ENCODE measurements at regions not wholly inside any gene's neighbourhood (a gene's known extent, or its start where the extent isn't known, plus 50 kb on each side); places are given as distances from the start of the nearest gene placed in this dataset.

DNA sequence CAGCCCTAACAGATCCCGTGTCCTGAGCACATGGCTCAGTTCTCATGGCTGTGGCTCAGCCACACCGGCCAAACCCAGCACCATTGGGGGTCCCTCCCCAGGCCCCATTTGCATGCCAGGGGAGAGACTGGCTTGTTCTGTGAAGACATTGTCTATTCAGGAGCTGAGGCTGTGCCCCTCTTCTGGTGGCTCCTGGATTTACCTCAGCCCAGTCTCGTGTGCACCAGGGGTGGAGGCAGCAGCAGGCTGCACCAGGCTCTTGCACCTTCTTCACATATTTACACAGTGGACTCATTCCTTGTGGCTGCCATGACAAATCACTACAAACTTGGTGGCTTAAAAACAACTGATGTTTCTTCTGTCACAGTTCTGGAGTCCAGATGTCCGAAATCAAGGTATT, 92.4 kb upstream of the ITGA6 start:
- TF ChIP-seq ZNF565 (CRISPR knock-in tag; conservative IDR thresholded peaks at IDR 0.05; ENCODE audit: low read depth), result no peak
- TF ChIP-seq ISL1 (CRISPR knock-in tag; IDR thresholded peaks at IDR 0.05), result no peak
- TF ChIP-seq, protein P1, sequence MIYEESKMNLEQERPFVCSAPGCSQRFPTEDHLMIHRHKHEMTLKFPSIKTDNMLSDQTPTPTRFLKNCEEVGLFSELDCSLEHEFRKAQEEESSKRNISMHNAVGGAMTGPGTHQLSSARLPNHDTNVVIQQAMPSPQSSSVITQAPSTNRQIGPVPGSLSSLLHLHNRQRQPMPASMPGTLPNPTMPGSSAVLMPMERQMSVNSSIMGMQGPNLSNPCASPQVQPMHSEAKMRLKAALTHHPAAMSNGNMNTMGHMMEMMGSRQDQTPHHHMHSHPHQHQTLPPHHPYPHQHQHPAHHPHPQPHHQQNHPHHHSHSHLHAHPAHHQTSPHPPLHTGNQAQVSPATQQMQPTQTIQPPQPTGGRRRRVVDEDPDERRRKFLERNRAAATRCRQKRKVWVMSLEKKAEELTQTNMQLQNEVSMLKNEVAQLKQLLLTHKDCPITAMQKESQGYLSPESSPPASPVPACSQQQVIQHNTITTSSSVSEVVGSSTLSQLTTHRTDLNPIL (CRISPR knock-in tag; IDR thresholded peaks at IDR 0.05; ENCODE audit: low read depth), result no peak
- TF ChIP-seq ZNF8 (CRISPR knock-in tag; IDR thresholded peaks at IDR 0.05), result no peak
- no peak for TF ChIP-seq TOX (CRISPR knock-in tag; IDR thresholded peaks at IDR 0.05; ENCODE audit: borderline replicate concordance)
- TF ChIP-seq CSDC2 (CRISPR knock-in tag; IDR thresholded peaks at IDR 0.05), result no peak
- no peak for TF ChIP-seq BACH2 (CRISPR knock-in tag; IDR thresholded peaks at IDR 0.05; ENCODE audit: borderline replicate concordance)
- TF ChIP-seq SNAI2 (CRISPR knock-in tag; IDR thresholded peaks at IDR 0.05), result no peak

Measured in SK-N-SH treated with all-trans-retinoic acid at 6 μM for 48 hours (cell line).